ENCODE measurements at regions not wholly inside any gene's neighbourhood (a gene's known extent, or its start where the extent isn't known, plus 50 kb on each side); places are given as distances from the start of the nearest gene placed in this dataset.

GRCh38 chr6:106767271-106767670 lies 137.9 kb downstream of the QRSL1 start:
- no peak for TF ChIP-seq CTCF (IDR thresholded peaks at IDR 0.05; ENCODE audit: low read depth, low read length)
- no peak for DNase-seq (ENCODE audit: extremely low read depth, low read depth)

GRCh38 chr6:106766201-106766600 lies 136.8 kb downstream of the QRSL1 start:
- TF ChIP-seq CTCF (IDR thresholded peaks at IDR 0.05; ENCODE audit: low read depth, low read length) = no peak
- no peak for DNase-seq (ENCODE audit: extremely low read depth, low read depth)

GRCh38 chr6:106765496-106765895 lies 136.1 kb downstream of the QRSL1 start:
- DNase-seq (ENCODE audit: extremely low read depth, low read depth) = no peak
- TF ChIP-seq CTCF (IDR thresholded peaks at IDR 0.05; ENCODE audit: low read depth, low read length) = no peak

GRCh38 chr6:106764353-106764980 lies 135.1 kb downstream of the QRSL1 start:
- no peak for TF ChIP-seq CTCF (IDR thresholded peaks at IDR 0.05; ENCODE audit: low read depth, low read length)
- no peak for DNase-seq (ENCODE audit: extremely low read depth, low read depth)

GRCh38 chr6:106763361-106763760 lies 134.0 kb downstream of the QRSL1 start:
- no peak for DNase-seq (ENCODE audit: extremely low read depth, low read depth)

GRCh38 chr6:106761160-106761559 lies 131.8 kb downstream of the QRSL1 start:
- no peak for DNase-seq (ENCODE audit: extremely low read depth, low read depth)
- TF ChIP-seq CTCF (IDR thresholded peaks at IDR 0.05; ENCODE audit: low read depth, low read length) = no peak

More at GRCh38 chr6:106763361-106763760, 134.0 kb downstream of the QRSL1 start:
- no peak for TF ChIP-seq CTCF (IDR thresholded peaks at IDR 0.05; ENCODE audit: low read depth, low read length)

GRCh38 chr6:106759112-106759511 lies 129.7 kb downstream of the QRSL1 start:
- TF ChIP-seq CTCF (IDR thresholded peaks at IDR 0.05; ENCODE audit: low read depth, low read length) = no peak
- DNase-seq (ENCODE audit: extremely low read depth, low read depth) = no peak
